PC-3 (cell line): ENCODE measurements at regions not wholly inside any gene's neighbourhood (a gene's known extent, or its start where the extent isn't known, plus 50 kb on each side); places are given as distances from the start of the nearest gene placed in this dataset.

Experiments used
- ATAC-seq: fragments of 200-7000 bp; cut with Tn5 transposase; 2 replicates; pipeline ENCODE4 v1.9.1; 2020; ENCODE audit warnings: mild to moderate bottlenecking, moderate library complexity
- BruUV-seq: library from RNA; stranded (reverse); fragments of 400-500 nt; replicated peaks from 2 replicates; lab custom pipeline; 2021; lab: Mats Ljungman, UMichigan
- CTCF ChIA-PET: fragments of 300-600 bp; sonication (Branson Sonifier 250); formaldehyde crosslinking; loops from one replicate; lab custom pipeline; 2022; ENCODE audit warnings: antibody characterized with exemption; lab: Charles Lee
- POLR2A ChIA-PET: fragments of 300-600 bp; sonication (Branson Sonifier 250); formaldehyde crosslinking; loops from one replicate; lab custom pipeline; 2022; ENCODE audit warnings: antibody characterized with exemption; ENCODE audit not compliant: unreplicated experiment; lab: Charles Lee
- DNase-seq: peaks from one replicate; pipeline ENCODE4 v3.0.0-alpha.2; 2015
- H2AFZ ChIP-seq: fragments of 300-600 bp; sonication (generic); 2 replicates; pipeline ENCODE4 v1.6.0; 2016; ENCODE audit warnings: antibody characterized with exemption, low read length
- H3F3A ChIP-seq: fragments of 300-600 bp; sonication (generic); one replicate; pipeline ENCODE4 v1.6.0; 2017; ENCODE audit warnings: antibody characterized with exemption, low read length, control low read depth, mild to moderate bottlenecking; ENCODE audit not compliant: unreplicated experiment
- H3K27ac ChIP-seq: fragments of 300-600 bp; sonication (generic); 2 replicates; pipeline ENCODE4 v1.5.1; 2016; ENCODE audit warnings: mild to moderate bottlenecking, low read length
- H3K27me3 ChIP-seq: fragments of 300-600 bp; sonication (generic); 2 replicates; pipeline ENCODE4 v1.6.1; 2016; ENCODE audit warnings: low read length, mixed read lengths
- H3K36me3 ChIP-seq: fragments of 300-600 bp; sonication (generic); 2 replicates; pipeline ENCODE4 v1.6.1; 2016; ENCODE audit warnings: low read depth, mixed run types, low read length, mixed read lengths
- H3K4me1 ChIP-seq: fragments of 300-600 bp; sonication (generic); 2 replicates; pipeline ENCODE4 v1.5.1; 2016; ENCODE audit warnings: low read length; ENCODE audit not compliant: insufficient read depth
- H3K4me2 ChIP-seq: fragments of 300-600 bp; sonication (generic); 2 replicates; pipeline ENCODE4 v1.6.0; 2016; ENCODE audit warnings: low read length
- H3K4me3 ChIP-seq: fragments of 300-600 bp; sonication (generic); 2 replicates; pipeline ENCODE4 v1.5.1; 2016; ENCODE audit warnings: mild to moderate bottlenecking, low read length, mixed read lengths
- H3K79me2 ChIP-seq: fragments of 300-600 bp; sonication (generic); 2 replicates; pipeline ENCODE4 v1.6.1; 2017; ENCODE audit warnings: low read length, mixed read lengths
- H3K9ac ChIP-seq: fragments of 300-600 bp; sonication (generic); 2 replicates; pipeline ENCODE4 v1.6.0; 2016; ENCODE audit warnings: mild to moderate bottlenecking, low read length
- H3K9me2 ChIP-seq: fragments of 300-600 bp; sonication (generic); replicated peaks from 2 replicates; pipeline ENCODE4 v1.6.1; 2016; ENCODE audit warnings: mixed run types, low read length, mixed read lengths
- H3K9me3 ChIP-seq: fragments of 300-600 bp; sonication (generic); 2 replicates; pipeline ENCODE4 v1.6.1; 2016; ENCODE audit warnings: low read length, mixed read lengths
- H4K20me1 ChIP-seq: fragments of 300-600 bp; sonication (generic); 2 replicates; pipeline ENCODE4 v1.6.1; 2016; ENCODE audit warnings: low read length, mixed read lengths
- EZH2 ChIP-seq: fragments of 300-600 bp; sonication (generic); IDR thresholded peaks from one replicate; pipeline ENCODE4 v1.6.1; 2017; ENCODE audit warnings: antibody characterized with exemption, mild to moderate bottlenecking, low read length; ENCODE audit not compliant: unreplicated experiment
- EZH2phosphoT487 ChIP-seq: fragments of 300-600 bp; sonication (generic); IDR thresholded peaks from 2 replicates; pipeline ENCODE4 v1.6.1; 2018; ENCODE audit warnings: mild to moderate bottlenecking, antibody characterized with exemption, low read length, borderline replicate concordance
- intact Hi-C: fragments of 100-400 bp; cut with micrococcal nuclease; formaldehyde crosslinking; loops from 2 replicates; pipeline ENCODE4 v1.9.0; 2023
- TF ChIP-seq, protein P1 (sequence below): fragments of 300-600 bp; sonication (generic); conservative IDR thresholded peaks from 2 replicates; pipeline ENCODE4 v1.5.1; 2017; ENCODE audit warnings: antibody characterized with exemption, low read depth, mild to moderate bottlenecking, low read length

DNA sequence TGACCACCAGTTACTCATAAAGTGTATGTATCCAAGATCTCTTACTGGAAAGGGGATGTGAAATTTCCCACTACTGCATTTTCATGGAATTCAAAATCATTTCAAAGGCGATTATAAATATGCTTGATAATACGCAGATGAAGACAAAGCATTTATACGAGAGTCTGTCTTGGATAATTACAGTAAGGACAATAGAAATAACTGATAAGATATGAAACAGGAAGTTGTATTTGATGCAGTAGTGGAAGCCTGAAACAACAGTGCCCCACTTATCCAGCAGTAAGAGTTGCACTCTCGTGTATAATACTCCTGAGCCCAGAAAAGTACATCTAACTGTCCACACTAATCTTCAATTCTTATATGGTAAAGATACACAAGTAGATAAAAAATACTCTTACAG, 188.7 kb upstream of the POU5F2 start:
- no TSS peak for BruUV-seq
- no peak overlapping the region for H2AFZ ChIP-seq
- ChIA-PET CTCF (no interaction called here), POLR2A (no interaction called here)
- no peak for ATAC-seq
- no peak overlapping the region for H3K9ac ChIP-seq
- no peaks in the 10 kb centered on the region for H3K79me2 ChIP-seq
- no peaks in the 10 kb centered on the region for H3K27me3 ChIP-seq
- H3F3A ChIP-seq, result no peaks in the 10 kb centered on the region
- no peaks in the 10 kb centered on the region for H3K36me3 ChIP-seq
- H3K4me1 ChIP-seq, result peaks cover 5% of the 10 kb centered on the region
- TF ChIP-seq, protein P1, sequence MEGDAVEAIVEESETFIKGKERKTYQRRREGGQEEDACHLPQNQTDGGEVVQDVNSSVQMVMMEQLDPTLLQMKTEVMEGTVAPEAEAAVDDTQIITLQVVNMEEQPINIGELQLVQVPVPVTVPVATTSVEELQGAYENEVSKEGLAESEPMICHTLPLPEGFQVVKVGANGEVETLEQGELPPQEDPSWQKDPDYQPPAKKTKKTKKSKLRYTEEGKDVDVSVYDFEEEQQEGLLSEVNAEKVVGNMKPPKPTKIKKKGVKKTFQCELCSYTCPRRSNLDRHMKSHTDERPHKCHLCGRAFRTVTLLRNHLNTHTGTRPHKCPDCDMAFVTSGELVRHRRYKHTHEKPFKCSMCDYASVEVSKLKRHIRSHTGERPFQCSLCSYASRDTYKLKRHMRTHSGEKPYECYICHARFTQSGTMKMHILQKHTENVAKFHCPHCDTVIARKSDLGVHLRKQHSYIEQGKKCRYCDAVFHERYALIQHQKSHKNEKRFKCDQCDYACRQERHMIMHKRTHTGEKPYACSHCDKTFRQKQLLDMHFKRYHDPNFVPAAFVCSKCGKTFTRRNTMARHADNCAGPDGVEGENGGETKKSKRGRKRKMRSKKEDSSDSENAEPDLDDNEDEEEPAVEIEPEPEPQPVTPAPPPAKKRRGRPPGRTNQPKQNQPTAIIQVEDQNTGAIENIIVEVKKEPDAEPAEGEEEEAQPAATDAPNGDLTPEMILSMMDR, result no peak
- no peak for TF ChIP-seq EZH2
- no peak for TF ChIP-seq EZH2phosphoT487
- intact Hi-C loops, result no loop called here
- no peaks in the 10 kb centered on the region for H3K9me3 ChIP-seq
- no peak overlapping the region for H3K4me2 ChIP-seq
- H4K20me1 ChIP-seq, result no peaks in the 10 kb centered on the region
- no peak for DNase-seq
- H3K4me3 ChIP-seq, result no peak overlapping the region
- no peak overlapping the region for H3K27ac ChIP-seq
- H3K9me2 ChIP-seq, result no peaks in the 10 kb centered on the region

DNA sequence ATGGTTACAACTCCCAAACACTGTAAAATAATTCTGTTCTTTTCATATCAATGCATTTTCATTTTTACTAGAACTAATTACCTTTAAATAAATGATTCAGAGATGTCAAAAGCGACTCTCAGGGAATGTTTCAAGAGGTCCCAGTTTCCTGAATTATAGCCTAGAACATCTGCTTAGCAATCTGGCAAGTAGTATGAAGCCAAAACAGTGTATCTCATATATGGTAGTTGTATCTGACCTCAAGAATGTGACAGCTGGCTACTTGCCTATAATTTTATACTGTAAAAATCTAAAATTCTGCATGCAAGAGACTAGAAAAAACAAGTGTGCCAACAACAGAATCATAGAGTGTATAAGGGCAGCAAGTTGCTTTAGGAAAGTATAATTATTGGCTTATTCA, 187.7 kb upstream of the POU5F2 start:
- peaks cover 5% of the 10 kb centered on the region for H3K4me1 ChIP-seq
- intact Hi-C loops, result no loop called here
- no peaks in the 10 kb centered on the region for H4K20me1 ChIP-seq
- H3K9me2 ChIP-seq, result no peaks in the 10 kb centered on the region
- no peak overlapping the region for H2AFZ ChIP-seq
- H3K79me2 ChIP-seq, result no peaks in the 10 kb centered on the region
- H3K4me2 ChIP-seq, result no peak overlapping the region
- H3K36me3 ChIP-seq, result no peaks in the 10 kb centered on the region
- BruUV-seq, result no TSS peak
- TF ChIP-seq EZH2phosphoT487, result no peak
- TF ChIP-seq EZH2, result no peak
- TF ChIP-seq, protein P1, result no peak
- no peaks in the 10 kb centered on the region for H3K9me3 ChIP-seq
- H3F3A ChIP-seq, result no peaks in the 10 kb centered on the region
- CTCF ChIA-PET, result no interaction called here
- H3K4me3 ChIP-seq, result no peak overlapping the region
- no peak overlapping the region for H3K9ac ChIP-seq
- no peak overlapping the region for H3K27ac ChIP-seq
- DNase-seq, result no peak
- no peak for ATAC-seq
- H3K27me3 ChIP-seq, result no peaks in the 10 kb centered on the region
- POLR2A ChIA-PET, result no interaction called here

DNA sequence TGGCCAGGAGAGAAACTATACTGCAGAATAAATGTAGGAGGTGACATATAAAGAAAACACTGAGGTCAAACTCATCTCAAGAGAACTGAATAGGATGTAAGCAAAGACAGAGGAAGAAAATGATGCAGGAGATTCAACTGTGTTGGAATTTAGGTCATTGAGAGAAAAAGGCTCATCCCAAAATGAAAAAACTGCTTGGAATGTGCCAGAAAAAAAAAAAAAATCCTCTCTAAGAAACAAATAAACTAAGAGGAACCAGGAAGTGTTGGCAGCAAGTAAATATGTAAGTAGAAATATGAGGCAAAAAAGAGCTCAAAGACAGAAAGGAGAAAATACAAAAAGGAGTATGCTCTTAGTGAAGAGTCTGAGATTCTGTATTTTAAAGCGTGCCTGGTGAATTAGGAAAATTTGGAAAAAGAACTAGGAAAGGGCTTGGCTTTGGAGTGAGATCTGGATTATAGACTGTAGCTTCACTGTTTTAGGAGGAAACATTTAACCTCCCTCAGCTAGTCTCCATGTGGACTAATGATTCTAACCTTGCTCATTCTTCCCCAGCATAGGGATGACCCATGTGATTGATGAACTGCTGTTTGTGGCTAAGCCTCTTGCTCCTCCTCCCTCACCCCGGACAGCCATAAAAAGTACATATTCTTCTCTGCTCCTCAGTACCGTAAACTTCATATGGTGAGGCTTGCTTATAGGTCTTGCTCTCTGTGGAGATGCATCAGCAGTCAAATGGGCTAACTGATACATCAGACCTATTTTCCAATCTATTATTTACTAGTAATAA, 185.6 kb upstream of the POU5F2 start:
- no peak for ATAC-seq
- Histone ChIP-seq H3K79me2 (no peaks in the 10 kb centered on the region), H3K36me3 (no peaks in the 10 kb centered on the region), H3K4me3 (no peak overlapping the region), H3K9me2 (no peaks in the 10 kb centered on the region), H3K27ac (no peak overlapping the region), H3K9me3 (no peaks in the 10 kb centered on the region), H2AFZ (no peak overlapping the region), H3K9ac (no peak overlapping the region), H3K4me2 (no peak overlapping the region), H4K20me1 (no peaks in the 10 kb centered on the region), H3F3A (no peaks in the 10 kb centered on the region), H3K4me1 (peaks cover 5% of the 10 kb centered on the region), H3K27me3 (no peaks in the 10 kb centered on the region)
- CTCF ChIA-PET, result no interaction called here
- intact Hi-C loops, result no loop called here
- POLR2A ChIA-PET, result no interaction called here
- no TSS peak for BruUV-seq
- no peak for DNase-seq
- TF ChIP-seq, protein P1, result no peak
- TF ChIP-seq EZH2phosphoT487 (no peak), EZH2 (no peak)
